ENCODE measurements at regions not wholly inside any gene's neighbourhood (a gene's known extent, or its start where the extent isn't known, plus 50 kb on each side); places are given as distances from the start of the nearest gene placed in this dataset.
"Not testable (repeated sequence)": the region's sequence is repeated elsewhere in the genome, so short reads cannot be mapped to it uniquely, and the experiment has no call there.

DNA sequence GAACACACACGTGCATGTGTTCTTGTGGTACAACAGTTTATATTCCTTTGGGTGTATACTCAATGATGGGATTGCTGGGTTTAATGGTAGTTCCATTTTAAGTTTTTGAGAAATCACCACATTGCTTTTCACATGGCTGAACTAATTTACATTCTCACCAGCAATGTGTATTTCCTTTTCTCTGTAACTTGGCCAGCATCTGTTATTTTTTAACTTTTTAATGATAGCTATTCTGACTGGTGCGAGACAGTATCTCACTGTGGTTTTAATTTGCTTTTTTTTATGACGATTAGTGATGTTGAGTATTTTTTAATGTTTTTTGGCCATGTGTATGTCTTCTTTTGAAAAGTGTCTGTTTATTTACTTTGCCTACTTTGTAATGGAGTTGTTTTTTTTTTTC is 256.6 kb downstream of the ZWINT start:
- no peak for DNase-seq (ENCODE audit: low read depth, low spot score)
- no peak overlapping the region for H3K4me3 ChIP-seq (ENCODE audit: low read depth, low read length)
- CTCF ChIA-PET, result no interaction called here
- POLR2A ChIA-PET, result no interaction called here
- TF ChIP-seq, protein P1, sequence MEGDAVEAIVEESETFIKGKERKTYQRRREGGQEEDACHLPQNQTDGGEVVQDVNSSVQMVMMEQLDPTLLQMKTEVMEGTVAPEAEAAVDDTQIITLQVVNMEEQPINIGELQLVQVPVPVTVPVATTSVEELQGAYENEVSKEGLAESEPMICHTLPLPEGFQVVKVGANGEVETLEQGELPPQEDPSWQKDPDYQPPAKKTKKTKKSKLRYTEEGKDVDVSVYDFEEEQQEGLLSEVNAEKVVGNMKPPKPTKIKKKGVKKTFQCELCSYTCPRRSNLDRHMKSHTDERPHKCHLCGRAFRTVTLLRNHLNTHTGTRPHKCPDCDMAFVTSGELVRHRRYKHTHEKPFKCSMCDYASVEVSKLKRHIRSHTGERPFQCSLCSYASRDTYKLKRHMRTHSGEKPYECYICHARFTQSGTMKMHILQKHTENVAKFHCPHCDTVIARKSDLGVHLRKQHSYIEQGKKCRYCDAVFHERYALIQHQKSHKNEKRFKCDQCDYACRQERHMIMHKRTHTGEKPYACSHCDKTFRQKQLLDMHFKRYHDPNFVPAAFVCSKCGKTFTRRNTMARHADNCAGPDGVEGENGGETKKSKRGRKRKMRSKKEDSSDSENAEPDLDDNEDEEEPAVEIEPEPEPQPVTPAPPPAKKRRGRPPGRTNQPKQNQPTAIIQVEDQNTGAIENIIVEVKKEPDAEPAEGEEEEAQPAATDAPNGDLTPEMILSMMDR (IDR thresholded peaks at IDR 0.05; ENCODE audit: insufficient read depth, low read length, missing control alignments), result no peak

DNA sequence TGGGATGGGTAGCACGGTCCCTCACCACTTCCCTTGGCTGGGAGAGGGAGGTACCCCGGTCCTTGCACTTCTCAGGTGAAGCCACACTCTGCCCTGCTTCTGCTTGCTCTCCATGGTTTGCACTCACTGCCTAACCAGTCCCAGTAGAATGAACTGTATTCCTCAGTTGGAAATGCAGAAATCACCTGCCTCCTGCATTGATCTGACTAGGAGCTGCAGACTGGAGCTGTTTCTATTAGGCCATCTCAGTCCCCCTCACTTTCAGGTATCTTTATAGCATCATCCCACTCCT is 264.9 kb downstream of the ZWINT start:
- DNase-seq (ENCODE audit: low read depth, low spot score), result no peak
- ChIA-PET POLR2A (no interaction called here), CTCF (no interaction called here)
- no peak overlapping the region for H3K4me3 ChIP-seq (ENCODE audit: low read depth, low read length)
- TF ChIP-seq, protein P1 (IDR thresholded peaks at IDR 0.05; ENCODE audit: insufficient read depth, low read length, missing control alignments), result no peak

DNA sequence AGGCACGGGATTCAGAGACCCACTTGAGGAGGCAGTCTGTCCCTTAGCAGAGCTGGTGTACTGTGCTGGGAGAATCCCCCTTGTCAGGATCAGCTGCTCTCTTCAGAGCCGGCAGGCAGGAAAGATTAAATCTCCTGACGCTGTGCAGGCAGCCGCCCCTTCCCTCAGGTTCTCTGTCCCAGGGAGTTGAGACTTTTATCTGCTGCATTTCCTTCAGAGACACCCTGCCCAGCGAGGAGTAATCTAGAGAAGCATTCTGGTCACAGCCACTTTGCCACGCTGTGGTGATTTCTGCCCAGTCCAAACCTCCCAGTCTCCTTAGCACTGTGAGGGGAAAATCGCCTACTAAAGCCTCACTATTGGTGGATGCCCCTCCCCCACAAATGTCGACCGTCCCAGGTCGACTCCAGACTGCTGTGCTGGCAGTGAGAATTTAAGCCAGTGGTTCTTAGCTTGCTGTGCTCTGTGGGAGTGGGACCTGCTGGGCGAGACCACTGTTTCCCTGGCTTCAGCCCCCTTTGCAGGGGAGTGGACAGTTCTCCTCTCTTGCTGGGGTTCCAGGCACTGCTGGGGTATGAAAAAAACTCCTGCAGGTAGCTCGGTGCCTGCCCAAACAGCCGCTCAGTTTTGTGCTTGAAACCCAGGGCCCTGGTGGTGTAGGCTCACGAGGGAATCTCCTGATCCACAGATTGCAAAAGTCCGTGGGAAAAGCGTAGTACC is 265.4 kb downstream of the ZWINT start:
- POLR2A ChIA-PET, result no interaction called here
- TF ChIP-seq, protein P1 (IDR thresholded peaks at IDR 0.05; ENCODE audit: insufficient read depth, low read length, missing control alignments), result no peak

DNA sequence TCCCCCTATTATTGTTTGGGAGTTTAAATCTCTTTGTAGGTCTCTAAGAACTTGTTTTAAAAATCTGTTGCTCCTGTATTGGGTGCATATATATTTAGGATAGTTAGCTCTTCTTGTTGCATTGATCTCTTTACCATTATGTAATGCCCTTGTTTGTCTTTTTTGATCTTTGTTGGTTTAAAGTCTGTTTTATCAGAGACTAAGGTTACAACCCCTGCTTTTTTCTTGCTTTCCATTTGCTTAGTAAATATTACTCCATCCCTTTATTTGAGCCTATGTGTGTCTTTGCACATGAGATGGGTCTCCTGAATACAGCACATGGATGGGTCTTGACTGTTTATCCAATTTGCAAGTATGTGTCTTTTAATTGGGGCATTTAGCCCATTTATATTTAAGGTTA is 267.4 kb downstream of the ZWINT start:
- DNase-seq (ENCODE audit: low read depth, low spot score); CTCF ChIA-PET; POLR2A ChIA-PET; H3K4me3 ChIP-seq (ENCODE audit: low read depth, low read length): not testable (repeated sequence)

More for the DNA sequence above, 265.4 kb downstream of the ZWINT start:
- no peak overlapping the region for H3K4me3 ChIP-seq (ENCODE audit: low read depth, low read length)
- no peak for DNase-seq (ENCODE audit: low read depth, low spot score)
- CTCF ChIA-PET, result no interaction called here

DNA sequence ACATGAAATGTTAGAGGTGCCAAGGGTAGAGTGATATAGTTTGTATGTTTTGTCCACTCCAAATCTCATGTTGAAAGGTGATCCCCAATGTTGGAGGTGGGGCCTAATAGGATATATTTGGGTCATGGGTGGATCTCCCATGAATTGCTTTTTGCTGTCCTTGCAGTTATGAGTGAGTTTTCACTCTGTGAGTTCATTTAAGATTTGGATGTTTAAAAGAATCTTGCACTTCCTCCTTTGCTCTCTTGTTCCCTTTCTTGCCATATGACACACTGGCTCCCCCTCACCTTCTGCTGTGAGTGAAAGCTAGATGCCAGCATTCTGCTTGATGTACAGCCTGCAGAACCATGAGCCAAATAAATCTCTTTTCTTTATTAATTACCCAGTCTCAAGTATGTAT is 269.2 kb downstream of the ZWINT start:
- no peak for DNase-seq (ENCODE audit: low read depth, low spot score)
- H3K4me3 ChIP-seq (ENCODE audit: low read depth, low read length), result no peak overlapping the region
- ChIA-PET POLR2A (no interaction called here), CTCF (no interaction called here)
- TF ChIP-seq, protein P1 (IDR thresholded peaks at IDR 0.05; ENCODE audit: insufficient read depth, low read length, missing control alignments), result no peak

DNA sequence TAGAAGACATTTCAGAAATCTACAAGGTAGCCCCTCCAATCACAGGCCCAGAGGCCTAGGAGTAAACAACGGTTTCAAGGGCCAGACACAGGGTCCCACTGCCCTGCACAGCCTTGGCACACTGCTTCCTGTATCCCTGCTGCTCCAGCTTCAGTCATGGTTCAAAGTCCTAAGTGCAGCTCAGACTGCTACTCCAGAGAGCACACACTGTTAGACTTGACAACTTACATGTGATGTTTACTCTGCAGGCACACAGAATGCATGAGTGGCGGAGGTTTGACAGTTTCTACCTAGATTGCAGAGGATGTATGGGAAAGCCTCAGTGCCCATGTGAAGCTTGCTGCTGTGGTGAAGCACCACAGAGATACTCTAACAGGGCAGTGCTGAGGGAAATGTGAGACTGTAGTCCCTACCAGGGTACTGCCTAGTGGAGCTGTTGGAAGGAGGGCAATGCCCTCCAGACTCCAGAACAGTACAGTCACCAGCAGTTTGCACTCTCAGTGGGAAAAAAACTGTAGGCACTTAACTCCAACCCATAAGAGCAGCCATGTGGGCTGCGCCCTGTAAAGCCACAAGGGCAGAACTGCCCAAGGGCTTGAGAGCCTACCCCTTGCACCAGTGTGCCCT is 270.0 kb downstream of the ZWINT start:
- H3K4me3 ChIP-seq (ENCODE audit: low read depth, low read length), result no peak overlapping the region
- TF ChIP-seq, protein P1 (IDR thresholded peaks at IDR 0.05; ENCODE audit: insufficient read depth, low read length, missing control alignments), result no peak
- POLR2A ChIA-PET, result no interaction called here
- CTCF ChIA-PET, result no interaction called here
- no peak for DNase-seq (ENCODE audit: low read depth, low spot score)

All from AG04449 (cell line).